B cell (primary cell): ENCODE measurements at regions not wholly inside any gene's neighbourhood (a gene's known extent, or its start where the extent isn't known, plus 50 kb on each side); places are given as distances from the start of the nearest gene placed in this dataset.

Experiments used
- ATAC-seq: fragments of 200-7000 bp; cut with Tn5 transposase; one replicate; pipeline ENCODE4 v1.10.0; 2021; ENCODE audit warnings: low read depth, mild to moderate bottlenecking, moderate number of reproducible peaks, moderate library complexity
- CTCF ChIA-PET: fragments of 350-600 bp; sonication (Branson Sonifier 250); formaldehyde crosslinking; loops from one replicate; lab custom pipeline; 2021; ENCODE audit warnings: antibody characterized with exemption, inconsistent platforms; lab: Charles Lee
- POLR2A ChIA-PET: fragments of 350-600 bp; sonication (Branson Sonifier 250); formaldehyde crosslinking; loops from one replicate; lab custom pipeline; 2021; ENCODE audit warnings: antibody characterized with exemption; lab: Charles Lee
- DNase-seq: peaks from one replicate; pipeline ENCODE4 v3.0.0; 2013
- H2AFZ ChIP-seq: 2 replicates; pipeline ENCODE4 v1.6.1; 2012; ENCODE audit warnings: mild to moderate bottlenecking, low read depth, low read length; ENCODE audit not compliant: insufficient read depth, poor library complexity, severe bottlenecking
- H3K27ac ChIP-seq, 2 donors: 1 replicate in 1 of 2; 2 replicates in 1 of 2; pipeline ENCODE4 v1.5.1; 2012 to 2013; ENCODE audit warnings: low read length in 2 of 2, mild to moderate bottlenecking in 2 of 2, moderate library complexity in 1 of 2
- H3K27me3 ChIP-seq, 4 experiments: fragments of 200-600 bp in 1 of 4; sonication (generic) in 1 of 4; replicated peaks in 1 of 4; 1 replicate in 2 of 4; 2 replicates in 2 of 4; pipeline versions ENCODE4 v1.6.1 to v1.7.0; 2013 to 2016; ENCODE audit warnings: low read length in 3 of 4, mild to moderate bottlenecking in 2 of 4, mixed read lengths in 1 of 4, moderate library complexity in 1 of 4; ENCODE audit not compliant: insufficient read depth in 4 of 4, control insufficient read depth in 3 of 4; ENCODE audit errors: control extremely low read depth in 1 of 4
- H3K36me3 ChIP-seq, 2 experiments: replicated peaks in 1 of 2; 1 replicate in 1 of 2; 2 replicates in 1 of 2; pipeline versions ENCODE4 v1.6.1 to v1.7.1; 2013; ENCODE audit warnings: low read length in 1 of 2; ENCODE audit not compliant: insufficient read depth in 2 of 2, control insufficient read depth in 1 of 2; ENCODE audit errors: control extremely low read depth in 1 of 2, extremely low read depth in 1 of 2
- H3K4me1 ChIP-seq, 2 donors: fragments of 200-600 bp in 1 of 2; sonication (generic) in 1 of 2; 1 replicate in 1 of 2; 2 replicates in 1 of 2; pipeline versions ENCODE4 v1.5.1 to v1.6.1; 2013 to 2017; ENCODE audit warnings: low read length in 2 of 2; ENCODE audit not compliant: control insufficient read depth in 2 of 2, insufficient read depth in 2 of 2
- H3K4me2 ChIP-seq: replicated peaks from 2 replicates; pipeline ENCODE3; 2012; ENCODE audit warnings: mild to moderate bottlenecking, low read depth, low read length; ENCODE audit not compliant: poor library complexity, severe bottlenecking
- H3K4me3 ChIP-seq, 5 experiments: fragments of 200-600 bp in 1 of 5; sonication (generic) in 1 of 5; 1 replicate in 3 of 5; 2 replicates in 2 of 5; pipeline versions ENCODE4 v1.5.1 to v1.7.0; 2011 to 2016; ENCODE audit warnings: low read length in 4 of 5, mild to moderate bottlenecking in 4 of 5, low read depth in 2 of 5, control low read depth in 1 of 5, moderate library complexity in 1 of 5; ENCODE audit not compliant: insufficient read depth in 1 of 5; ENCODE audit errors: control extremely low read depth in 1 of 5, extremely low read depth in 1 of 5
- H3K79me2 ChIP-seq: fragments of 200-600 bp; sonication (generic); one replicate; pipeline ENCODE4 v1.6.0; 2016; ENCODE audit warnings: low read length; ENCODE audit not compliant: control insufficient read depth, insufficient read depth
- H3K9ac ChIP-seq: fragments of 200-600 bp; sonication (generic); 2 replicates; pipeline ENCODE4 v1.6.1; 2017; ENCODE audit warnings: mild to moderate bottlenecking, low read length, moderate library complexity
- H3K9me3 ChIP-seq, 3 donors: one replicate each; pipeline versions ENCODE4 v1.6.1 to v1.7.1; 2013; ENCODE audit warnings: low read length in 2 of 3; ENCODE audit not compliant: control insufficient read depth in 2 of 3, insufficient read depth in 1 of 3; ENCODE audit errors: control extremely low read depth in 1 of 3
- H4K20me1 ChIP-seq: 2 replicates; pipeline ENCODE4 v1.6.0; 2012; ENCODE audit warnings: mild to moderate bottlenecking, low read length; ENCODE audit not compliant: insufficient read depth, control insufficient read depth, poor library complexity, severe bottlenecking
- H3K27ac Mint-ChIP-seq: one replicate; pipeline ENCODE4 v1.8.0; 2021; ENCODE audit warnings: mixed read lengths
- H3K27me3 Mint-ChIP-seq: one replicate; pipeline ENCODE4 v1.8.0; 2021; ENCODE audit warnings: mixed read lengths
- H3K4me1 Mint-ChIP-seq: one replicate; pipeline ENCODE4 v1.8.0; 2021; ENCODE audit warnings: mixed read lengths
- H3K4me3 Mint-ChIP-seq: one replicate; pipeline ENCODE4 v1.8.0; 2021; ENCODE audit warnings: mixed read lengths
- H3K9me3 Mint-ChIP-seq: one replicate; pipeline ENCODE4 v1.8.0; 2022; ENCODE audit warnings: mixed read lengths; ENCODE audit not compliant: insufficient read depth
- CTCF ChIP-seq: fragments of 200-600 bp; IDR thresholded peaks from one replicate; pipeline ENCODE4 v1.8.0; 2022; ENCODE audit warnings: antibody characterized with exemption, mild to moderate bottlenecking
- EZH2 ChIP-seq: IDR thresholded peaks from 2 replicates; pipeline ENCODE4 v1.6.1; 2012; ENCODE audit warnings: borderline replicate concordance, low read depth, mild to moderate bottlenecking, moderate library complexity, low read length; ENCODE audit not compliant: insufficient read depth, poor library complexity, severe bottlenecking
- WGBS: methylation state at CpG from one replicate; pipeline ENCODE4 v1.1.5; 2013; ENCODE audit warnings: missing lambda C conversion rate; ENCODE audit not compliant: insufficient coverage; 5-methylcytosine and 5-hydroxymethylcytosine counted together
- intact Hi-C: fragments of 100-400 bp; cut with micrococcal nuclease; formaldehyde crosslinking; loops from one replicate; pipeline ENCODE4 v1.10.0; 2022

- no peak overlapping the region for H3K9ac ChIP-seq
- no peak overlapping the region for H2AFZ ChIP-seq
- H3K4me3 ChIP-seq: no peak overlapping the region
- peaks cover 0 to 8% (median 2%) of the 10 kb centered on the region in 3 donors for H3K9me3 ChIP-seq
- no peak overlapping the region for H3K4me2 ChIP-seq
- peaks cover 0 to 3% of the 10 kb centered on the region in 2 donors for H3K4me1 ChIP-seq
- DNase-seq (no peak), ATAC-seq (no peak)
- no peak overlapping the region for H3K27ac ChIP-seq
- no peaks in the 10 kb centered on the region for H3K36me3 ChIP-seq
- TF ChIP-seq CTCF (no peak), EZH2 (no peak)
- H3K4me1 Mint-ChIP-seq: peaks cover 12% of the 10 kb centered on the region
- no peaks in the 10 kb centered on the region for H3K79me2 ChIP-seq
- H4K20me1 ChIP-seq: no peaks in the 10 kb centered on the region
- no peak overlapping the region for H3K4me3 Mint-ChIP-seq
- no peaks in the 10 kb centered on the region for H3K27me3 ChIP-seq
- H3K27ac Mint-ChIP-seq: no peak overlapping the region
- CTCF ChIA-PET: interaction anchor here (1.5 kb wide), 1 partner anchor 9 kb away, joined by 3 read pairs; no protein-coding TSS in a partner anchor
- intact Hi-C loops: no loop called here
- WGBS: 54% methylated on average over 3 of the region's 4 CpGs
- POLR2A ChIA-PET: no interaction called here
- no peaks in the 10 kb centered on the region for H3K9me3 Mint-ChIP-seq
- H3K27me3 Mint-ChIP-seq: no peaks in the 10 kb centered on the region
These were observed 135.4 kb downstream of the NRN1 start for GRCh38 chr6:5871296-5871695.

GRCh38 chr6:5869676-5870075 lies 137.0 kb downstream of the NRN1 start:
- no peaks in the 10 kb centered on the region for H3K9me3 Mint-ChIP-seq
- POLR2A ChIA-PET: no interaction called here
- no peak overlapping the region for H3K27ac ChIP-seq
- H3K4me1 ChIP-seq: peaks cover 0 to 3% of the 10 kb centered on the region in 2 donors
- no peaks in the 10 kb centered on the region for H3K79me2 ChIP-seq
- peak overlapping the region; percentile 3 for H2AFZ ChIP-seq
- H3K4me1 Mint-ChIP-seq: peaks cover 18% of the 10 kb centered on the region
- no peaks in the 10 kb centered on the region for H4K20me1 ChIP-seq
- H3K9me3 ChIP-seq: peaks cover 2 to 13% (median 8%) of the 10 kb centered on the region in 3 donors
- DNase-seq: no peak
- WGBS: 85% methylated on average over 2 of the region's 4 CpGs
- H3K27me3 Mint-ChIP-seq: no peaks in the 10 kb centered on the region
- no peak overlapping the region for H3K27ac Mint-ChIP-seq
- no peak for ATAC-seq
- no peak overlapping the region for H3K9ac ChIP-seq
- H3K36me3 ChIP-seq: no peaks in the 10 kb centered on the region
- H3K4me3 ChIP-seq: no peak overlapping the region
- CTCF ChIA-PET: interaction anchor here (0.7 kb wide), 1 partner anchor 717 kb away, joined by 3 read pairs; no protein-coding TSS in a partner anchor
- intact Hi-C loops: no loop called here
- H3K4me3 Mint-ChIP-seq: no peak overlapping the region
- H3K4me2 ChIP-seq: no peak overlapping the region
- TF ChIP-seq EZH2 (no peak), CTCF (no peak)
- H3K27me3 ChIP-seq: no peaks in the 10 kb centered on the region
